CD14-positive monocyte (primary cell): ENCODE measurements at regions not wholly inside any gene's neighbourhood (a gene's known extent, or its start where the extent isn't known, plus 50 kb on each side); places are given as distances from the start of the nearest gene placed in this dataset.

ENCODE experiments used
- DNase-seq, 3 donors: peaks; one replicate each; pipeline ENCODE4 v3.0.0-alpha.2; 2011 to 2022
- H2AFZ ChIP-seq: 2 replicates; pipeline ENCODE4 v1.6.0; 2012; ENCODE audit warnings: mild to moderate bottlenecking, low read depth, low read length, inconsistent platforms; ENCODE audit not compliant: insufficient read depth, poor library complexity, severe bottlenecking
- H3K27ac ChIP-seq, 2 donors: 1 replicate in 1 of 2; 2 replicates in 1 of 2; pipeline ENCODE4 v1.5.1; 2012 to 2013; ENCODE audit warnings: low read length in 2 of 2, control low read depth in 1 of 2, inconsistent platforms in 1 of 2, low read depth in 1 of 2, mild to moderate bottlenecking in 1 of 2
- H3K27me3 ChIP-seq, 2 donors: one replicate each; pipeline versions ENCODE4 v1.6.0 to v1.6.1; 2011 to 2013; ENCODE audit warnings: low read length in 2 of 2; ENCODE audit not compliant: control insufficient read depth in 2 of 2, insufficient read depth in 2 of 2
- H3K36me3 ChIP-seq, 2 donors: replicated peaks in 1 of 2; 1 replicate in 1 of 2; 2 replicates in 1 of 2; pipeline versions ENCODE4 v1.5.1 to v1.6.1; 2012 to 2013; ENCODE audit warnings: low read length in 2 of 2, control low read depth in 1 of 2, inconsistent platforms in 1 of 2, mild to moderate bottlenecking in 1 of 2; ENCODE audit not compliant: insufficient read depth in 2 of 2, control insufficient read depth in 1 of 2
- H3K4me1 ChIP-seq, 2 donors: 1 replicate in 1 of 2; 2 replicates in 1 of 2; pipeline versions ENCODE4 v1.5.1 to v1.6.1; 2012 to 2013; ENCODE audit warnings: low read length in 2 of 2, control low read depth in 1 of 2, inconsistent platforms in 1 of 2, mild to moderate bottlenecking in 1 of 2, moderate library complexity in 1 of 2; ENCODE audit not compliant: insufficient read depth in 2 of 2, control insufficient read depth in 1 of 2
- H3K4me2 ChIP-seq: replicated peaks from 2 replicates; pipeline ENCODE3; 2012; ENCODE audit warnings: low read length, moderate library complexity, mild to moderate bottlenecking; ENCODE audit not compliant: poor library complexity, severe bottlenecking; ENCODE audit errors: extremely low read depth
- H3K4me3 ChIP-seq, 3 experiments: fragments of 200-600 bp in 1 of 3; sonication (generic) in 1 of 3; replicated peaks in 1 of 3; 1 replicate in 2 of 3; 2 replicates in 1 of 3; pipeline ENCODE4 v1.5.1; 2011 to 2013; ENCODE audit warnings: low read length in 3 of 3, mild to moderate bottlenecking in 3 of 3, control low read depth in 2 of 3, low read depth in 2 of 3, inconsistent platforms in 1 of 3, moderate library complexity in 1 of 3
- H3K79me2 ChIP-seq: 2 replicates; pipeline ENCODE4 v1.6.0; 2012; ENCODE audit warnings: mild to moderate bottlenecking, control low read depth, inconsistent platforms, low read length, moderate library complexity; ENCODE audit not compliant: insufficient read depth
- H3K9ac ChIP-seq: 2 replicates; pipeline ENCODE4 v1.6.0; 2017; ENCODE audit warnings: low read length, mild to moderate bottlenecking; ENCODE audit not compliant: insufficient read depth, poor library complexity, severe bottlenecking
- H3K9me3 ChIP-seq, 2 donors: replicated peaks in 1 of 2; 1 replicate in 1 of 2; 2 replicates in 1 of 2; pipeline versions ENCODE4 v1.5.1 to v1.6.1; 2012 to 2013; ENCODE audit warnings: low read length in 2 of 2, control low read depth in 1 of 2; ENCODE audit not compliant: control insufficient read depth in 1 of 2, insufficient read depth in 1 of 2
- H4K20me1 ChIP-seq: 2 replicates; pipeline ENCODE4 v1.6.0; 2012; ENCODE audit warnings: mild to moderate bottlenecking, low read length, control low read depth, moderate library complexity; ENCODE audit not compliant: insufficient read depth
- H3K27ac Mint-ChIP-seq, 7 donors: one replicate each; pipeline ENCODE4 v1.8.0; 2020; ENCODE audit warnings: mild to moderate bottlenecking in 7 of 7, mixed read lengths in 7 of 7, moderate library complexity in 6 of 7, inconsistent platforms in 2 of 7
- H3K27me3 Mint-ChIP-seq, 3 donors: one replicate each; pipeline ENCODE4 v1.8.0; 2021 to 2022; ENCODE audit warnings: low read depth in 3 of 3, mild to moderate bottlenecking in 3 of 3, mixed read lengths in 3 of 3, moderate library complexity in 3 of 3, inconsistent platforms in 1 of 3
- H3K36me3 Mint-ChIP-seq, 2 donors: one replicate each; pipeline ENCODE4 v1.8.0; 2020; ENCODE audit warnings: mixed read lengths in 2 of 2, inconsistent platforms in 1 of 2, mild to moderate bottlenecking in 1 of 2
- H3K4me1 Mint-ChIP-seq: one replicate; pipeline ENCODE4 v1.8.0; 2020; ENCODE audit warnings: mild to moderate bottlenecking, mixed read lengths
- H3K4me3 Mint-ChIP-seq, 2 donors: one replicate each; pipeline ENCODE4 v1.8.0; 2020; ENCODE audit warnings: mild to moderate bottlenecking in 2 of 2, mixed read lengths in 2 of 2, moderate library complexity in 1 of 2
- H3K9me3 Mint-ChIP-seq, 7 donors: one replicate each; pipeline ENCODE4 v1.8.0; 2020 to 2022; ENCODE audit warnings: mixed read lengths in 7 of 7, mild to moderate bottlenecking in 6 of 7, moderate library complexity in 6 of 7, inconsistent platforms in 2 of 7
- intact Hi-C, 2 donors: fragments of 100-400 bp; cut with micrococcal nuclease; formaldehyde crosslinking; loops; one replicate each; pipeline versions ENCODE4 v1.15.0 to v1.15.1; 2023
- TF ChIP-seq, protein P1 (sequence below): fragments of 200-600 bp; IDR thresholded peaks from one replicate; pipeline ENCODE4 v1.8.0; 2022; ENCODE audit warnings: antibody characterized with exemption, mild to moderate bottlenecking

DNA sequence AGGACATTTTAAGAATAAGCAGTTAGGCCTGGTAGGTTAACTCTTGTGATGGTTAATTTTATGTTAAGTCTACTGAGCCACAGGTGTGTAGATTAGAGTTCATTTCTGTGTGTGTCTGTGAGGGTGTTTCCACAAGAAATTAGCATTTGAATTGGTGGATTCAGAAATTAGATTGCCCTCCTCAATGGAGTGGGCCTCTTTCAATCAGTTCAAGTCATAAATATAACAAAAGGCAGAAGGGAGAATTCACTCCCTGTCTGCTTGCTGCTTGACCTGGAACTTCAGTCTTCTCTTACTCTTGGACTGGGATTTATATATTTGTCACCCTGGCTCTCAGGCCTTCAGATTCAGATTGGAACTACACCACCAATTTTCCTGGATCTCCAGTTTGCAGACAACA, 55.3 kb upstream of the POM121L12 start:
- Histone ChIP-seq H3K4me3 (no peak overlapping the region), H3K36me3 (no peaks in the 10 kb centered on the region), H3K4me2 (no peak overlapping the region), H3K4me1 (no peaks in the 10 kb centered on the region), H3K9me3 (peaks cover 10 to 28% of the 10 kb centered on the region in 2 donors), H3K9ac (no peak overlapping the region), H3K27me3 (no peaks in the 10 kb centered on the region), H2AFZ (no peak overlapping the region), H3K27ac (no peak overlapping the region), H4K20me1 (no peaks in the 10 kb centered on the region), H3K79me2 (no peaks in the 10 kb centered on the region)
- Mint-ChIP-seq H3K36me3 (no peaks in the 10 kb centered on the region), H3K27me3 (no peaks in the 10 kb centered on the region), H3K9me3 (peaks cover 0 to 13% (median 7%) of the 10 kb centered on the region in 7 donors), H3K4me3 (no peak overlapping the region), H3K4me1 (no peaks in the 10 kb centered on the region), H3K27ac (no peak overlapping the region)
- TF ChIP-seq, protein P1, sequence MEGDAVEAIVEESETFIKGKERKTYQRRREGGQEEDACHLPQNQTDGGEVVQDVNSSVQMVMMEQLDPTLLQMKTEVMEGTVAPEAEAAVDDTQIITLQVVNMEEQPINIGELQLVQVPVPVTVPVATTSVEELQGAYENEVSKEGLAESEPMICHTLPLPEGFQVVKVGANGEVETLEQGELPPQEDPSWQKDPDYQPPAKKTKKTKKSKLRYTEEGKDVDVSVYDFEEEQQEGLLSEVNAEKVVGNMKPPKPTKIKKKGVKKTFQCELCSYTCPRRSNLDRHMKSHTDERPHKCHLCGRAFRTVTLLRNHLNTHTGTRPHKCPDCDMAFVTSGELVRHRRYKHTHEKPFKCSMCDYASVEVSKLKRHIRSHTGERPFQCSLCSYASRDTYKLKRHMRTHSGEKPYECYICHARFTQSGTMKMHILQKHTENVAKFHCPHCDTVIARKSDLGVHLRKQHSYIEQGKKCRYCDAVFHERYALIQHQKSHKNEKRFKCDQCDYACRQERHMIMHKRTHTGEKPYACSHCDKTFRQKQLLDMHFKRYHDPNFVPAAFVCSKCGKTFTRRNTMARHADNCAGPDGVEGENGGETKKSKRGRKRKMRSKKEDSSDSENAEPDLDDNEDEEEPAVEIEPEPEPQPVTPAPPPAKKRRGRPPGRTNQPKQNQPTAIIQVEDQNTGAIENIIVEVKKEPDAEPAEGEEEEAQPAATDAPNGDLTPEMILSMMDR, result no peak
- intact Hi-C loops, result no loop called here
- DNase-seq, result no peak

DNA sequence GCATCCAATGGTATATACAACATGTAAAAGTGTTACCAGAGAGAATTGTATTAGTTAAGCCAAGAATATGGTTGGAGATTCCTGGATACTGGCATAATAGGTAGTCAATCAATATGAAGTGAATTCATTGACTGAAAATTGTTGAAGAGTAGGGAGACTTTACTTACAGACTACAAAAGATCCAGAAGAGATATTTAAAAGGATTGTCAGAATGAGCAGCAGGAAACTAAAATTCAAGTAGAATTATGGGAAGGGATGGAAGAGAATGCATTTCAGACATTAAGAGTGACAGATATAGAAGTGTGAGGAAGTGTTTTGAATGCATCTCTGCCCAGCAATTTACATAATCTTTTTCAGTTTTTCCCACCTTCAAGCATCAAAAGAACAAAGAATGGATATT, 62.3 kb upstream of the POM121L12 start:
- no peak overlapping the region for H3K4me2 ChIP-seq
- no peaks in the 10 kb centered on the region for H3K4me1 ChIP-seq
- H3K4me1 Mint-ChIP-seq, result no peaks in the 10 kb centered on the region
- no peak overlapping the region for H2AFZ ChIP-seq
- no peak overlapping the region for H3K27ac ChIP-seq
- H3K9me3 ChIP-seq, result peaks cover under 1 to 7% of the 10 kb centered on the region in 2 donors
- peaks cover 0 to 1% (median 0%) of the 10 kb centered on the region in 3 donors for H3K27me3 Mint-ChIP-seq
- H3K4me3 ChIP-seq, result no peak overlapping the region
- H3K4me3 Mint-ChIP-seq, result no peak overlapping the region
- H3K79me2 ChIP-seq, result no peaks in the 10 kb centered on the region
- no peaks in the 10 kb centered on the region for H4K20me1 ChIP-seq
- no peaks in the 10 kb centered on the region for H3K36me3 Mint-ChIP-seq
- H3K27me3 ChIP-seq, result no peaks in the 10 kb centered on the region
- peaks cover 0 to 5% (median 2%) of the 10 kb centered on the region in 7 donors for H3K9me3 Mint-ChIP-seq
- no peak overlapping the region for H3K9ac ChIP-seq
- TF ChIP-seq, protein P1, result no peak
- intact Hi-C loops, result no loop called here
- H3K36me3 ChIP-seq, result no peaks in the 10 kb centered on the region
- H3K27ac Mint-ChIP-seq, result no peak overlapping the region
- no peak for DNase-seq
